AG08395 (cell line): ENCODE measurements at regions not wholly inside any gene's neighbourhood (a gene's known extent, or its start where the extent isn't known, plus 50 kb on each side); places are given as distances from the start of the nearest gene placed in this dataset.
"Not testable (repeated sequence)": the region's sequence is repeated elsewhere in the genome, so short reads cannot be mapped to it uniquely, and the experiment has no call there.

ENCODE experiments used
- DNase-seq: peaks from one replicate; pipeline ENCODE4 v3.0.0; 2012; ENCODE audit warnings: mixed read lengths, low spot score

- DNase-seq = no peak
These were observed 282.7 kb downstream of the WDR11 start for GRCh38 chr10:121133901-121134300.

- DNase-seq = no peak
These were observed 283.5 kb downstream of the WDR11 start for GRCh38 chr10:121134711-121135110.

GRCh38 chr10:121135512-121135911 is 284.4 kb downstream of the WDR11 start:
- no peak for DNase-seq

- DNase-seq = no peak
These were observed 286.4 kb downstream of the WDR11 start for GRCh38 chr10:121137533-121137932.

GRCh38 chr10:121138112-121138860 is 287.1 kb downstream of the WDR11 start:
- no peak for DNase-seq

GRCh38 chr10:121138918-121139317 is 287.8 kb downstream of the WDR11 start:
- DNase-seq = no peak

- DNase-seq = not testable (repeated sequence)
These were observed 294.7 kb downstream of the WDR11 start for GRCh38 chr10:121145802-121146395.

GRCh38 chr10:121148921-121149320 is 297.8 kb downstream of the WDR11 start:
- DNase-seq = no peak

- no peak for DNase-seq
These were observed 300.9 kb downstream of the WDR11 start for GRCh38 chr10:121152033-121152432.

- DNase-seq = no peak
These were observed 301.8 kb downstream of the WDR11 start for GRCh38 chr10:121152935-121153334.

GRCh38 chr10:121154310-121154709 is 303.1 kb downstream of the WDR11 start:
- DNase-seq = no peak

- DNase-seq = no peak
These were observed 303.7 kb downstream of the WDR11 start for GRCh38 chr10:121154846-121155245.

- DNase-seq = no peak
These were observed 304.7 kb downstream of the WDR11 start for GRCh38 chr10:121155742-121156474.

GRCh38 chr10:121157998-121158397 is 306.8 kb downstream of the WDR11 start:
- DNase-seq = no peak

GRCh38 chr10:121158988-121159579 is 307.9 kb downstream of the WDR11 start:
- DNase-seq = no peak

- DNase-seq = no peak
These were observed 308.5 kb downstream of the WDR11 start for GRCh38 chr10:121159670-121160069.

GRCh38 chr10:121165276-121165675 is 314.1 kb downstream of the WDR11 start:
- DNase-seq = peak; percentile 9

GRCh38 chr10:121167534-121168243 is 316.5 kb downstream of the WDR11 start:
- no peak for DNase-seq

- no peak for DNase-seq
These were observed 317.5 kb downstream of the WDR11 start for GRCh38 chr10:121168545-121169216.

- DNase-seq = no peak
These were observed 318.2 kb downstream of the WDR11 start for GRCh38 chr10:121169406-121169805.
